ENCODE measurements at regions not wholly inside any gene's neighbourhood (a gene's known extent, or its start where the extent isn't known, plus 50 kb on each side); places are given as distances from the start of the nearest gene placed in this dataset.

- TF ChIP-seq ATF2 (IDR thresholded peaks at IDR 0.05; ENCODE audit: low read length) (peak; percentile 56), RAD51 (IDR thresholded peaks at IDR 0.05) (no peak), FOXM1 (IDR thresholded peaks at IDR 0.05; ENCODE audit: low read depth, low read length) (no peak), CEBPB (IDR thresholded peaks at IDR 0.05; ENCODE audit: borderline replicate concordance in 1 of 2, low read depth in 2 of 2, low read length in 2 of 2) (no peak), CBFB (IDR thresholded peaks at IDR 0.05; ENCODE audit: low read depth) (no peak), TCF7 (IDR thresholded peaks at IDR 0.05; ENCODE audit: borderline replicate concordance) (peak; percentile 15; the same call in 1 of the 2 replicates), SPI1 (IDR thresholded peaks at IDR 0.05; ENCODE audit: borderline replicate concordance, insufficient read depth, low read depth, low read length) (no peak), RUNX3 (IDR thresholded peaks at IDR 0.05; ENCODE audit: low read length) (peak; percentile 83), CTCF (IDR thresholded peaks at IDR 0.05 in 2 of 3, conservative IDR thresholded peaks at IDR 0.05 in 1 of 3; ENCODE audit: control insufficient read depth in 2 of 3, extremely low read depth in 1 of 3, insufficient read depth in 1 of 3, low read depth in 3 of 3, low read length in 3 of 3) (peak; percentile 26 to 30 (median 29); a peak in 3 of 6 replicates), TBL1XR1 (IDR thresholded peaks at IDR 0.05; ENCODE audit: low read depth, low read length) (no peak), REST (IDR thresholded peaks at IDR 0.05; ENCODE audit: low read depth, low read length) (no peak), JUNB (IDR thresholded peaks at IDR 0.05) (peak; percentile 60), BCL3 (IDR thresholded peaks at IDR 0.05; ENCODE audit: borderline replicate concordance, insufficient read depth, low read depth, low read length, poor library complexity, severe bottlenecking) (no peak)
Measured at GRCh38 chr2:15031745-15032240, 399.3 kb downstream of the LRATD1 start (continued).

Data from GM12878 (cell line).